Type B pancreatic cell (in vitro differentiated cells): ENCODE measurements at regions not wholly inside any gene's neighbourhood (a gene's known extent, or its start where the extent isn't known, plus 50 kb on each side); places are given as distances from the start of the nearest gene placed in this dataset.

Source experiments
- DNase-seq: peaks from one replicate; pipeline ENCODE4 v3.0.0; 2021; ENCODE audit warnings: mixed read lengths; ENCODE audit not compliant: unreplicated experiment; ENCODE audit errors: extremely low spot score
- H3K27ac Mint-ChIP-seq: 2 replicates; pipeline ENCODE4 v1.8.0; 2021; ENCODE audit warnings: mild to moderate bottlenecking, mixed read lengths
- H3K27me3 Mint-ChIP-seq: 2 replicates; pipeline ENCODE4 v1.8.0; 2021; ENCODE audit warnings: mixed read lengths
- H3K36me3 Mint-ChIP-seq: 2 replicates; pipeline ENCODE4 v1.8.0; 2021; ENCODE audit warnings: mixed read lengths
- H3K4me1 Mint-ChIP-seq: one replicate; pipeline ENCODE4 v1.8.0; 2021; ENCODE audit warnings: mixed read lengths; ENCODE audit not compliant: unreplicated experiment
- H3K4me3 Mint-ChIP-seq: 2 replicates; pipeline ENCODE4 v1.8.0; 2021; ENCODE audit warnings: mild to moderate bottlenecking, mixed read lengths
- H3K9me3 Mint-ChIP-seq: 2 replicates; pipeline ENCODE4 v1.8.0; 2021; ENCODE audit warnings: mixed read lengths
- TF ChIP-seq, protein P1 (sequence below): fragments of 200-600 bp; sonication (generic); conservative IDR thresholded peaks from 2 replicates; pipeline ENCODE4 v1.5.0; 2021; ENCODE audit warnings: antibody characterized with exemption, mild to moderate bottlenecking

DNA sequence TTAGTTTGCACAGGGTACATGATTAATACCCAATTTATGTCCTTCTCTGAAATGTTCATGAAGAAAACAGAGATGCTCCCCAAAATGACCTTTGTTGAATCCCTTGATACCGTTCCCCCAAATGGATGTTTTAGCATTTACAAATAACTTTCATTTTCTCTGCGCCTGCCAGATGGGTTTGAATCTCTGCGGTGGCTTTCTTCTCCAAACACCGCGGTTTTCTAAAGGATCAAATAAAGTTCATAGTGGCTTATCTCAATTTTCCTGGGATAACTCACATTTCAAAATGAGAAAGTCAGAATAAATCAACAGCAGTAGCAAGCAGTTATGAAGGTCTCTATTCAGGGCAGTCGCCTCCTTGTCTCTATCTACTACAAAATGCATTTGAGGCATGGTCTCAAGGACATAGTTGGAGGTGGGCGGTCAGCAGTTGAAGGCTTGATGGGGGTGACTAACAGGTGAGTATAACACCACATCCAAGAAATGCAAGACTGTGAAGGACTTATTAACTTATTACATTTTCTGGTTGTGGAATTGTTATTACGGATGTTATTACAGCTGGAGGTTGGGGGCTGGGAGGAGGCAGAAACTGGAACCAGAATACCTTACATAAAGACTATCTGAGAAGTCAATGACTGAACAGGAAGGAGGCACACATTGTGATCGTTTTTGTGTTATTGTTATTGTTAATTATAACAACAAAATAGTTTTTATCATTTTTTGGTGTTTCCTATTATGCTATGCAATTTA lies 1513.3 kb downstream of the FAM181B start:
- peaks cover 3% of the 10 kb centered on the region for H3K9me3 Mint-ChIP-seq
- no peaks in the 10 kb centered on the region for H3K27me3 Mint-ChIP-seq
- peaks cover 6% of the 10 kb centered on the region for H3K4me1 Mint-ChIP-seq
- H3K36me3 Mint-ChIP-seq: no peaks in the 10 kb centered on the region
- no peak overlapping the region for H3K4me3 Mint-ChIP-seq
- no peak overlapping the region for H3K27ac Mint-ChIP-seq
- TF ChIP-seq, protein P1, sequence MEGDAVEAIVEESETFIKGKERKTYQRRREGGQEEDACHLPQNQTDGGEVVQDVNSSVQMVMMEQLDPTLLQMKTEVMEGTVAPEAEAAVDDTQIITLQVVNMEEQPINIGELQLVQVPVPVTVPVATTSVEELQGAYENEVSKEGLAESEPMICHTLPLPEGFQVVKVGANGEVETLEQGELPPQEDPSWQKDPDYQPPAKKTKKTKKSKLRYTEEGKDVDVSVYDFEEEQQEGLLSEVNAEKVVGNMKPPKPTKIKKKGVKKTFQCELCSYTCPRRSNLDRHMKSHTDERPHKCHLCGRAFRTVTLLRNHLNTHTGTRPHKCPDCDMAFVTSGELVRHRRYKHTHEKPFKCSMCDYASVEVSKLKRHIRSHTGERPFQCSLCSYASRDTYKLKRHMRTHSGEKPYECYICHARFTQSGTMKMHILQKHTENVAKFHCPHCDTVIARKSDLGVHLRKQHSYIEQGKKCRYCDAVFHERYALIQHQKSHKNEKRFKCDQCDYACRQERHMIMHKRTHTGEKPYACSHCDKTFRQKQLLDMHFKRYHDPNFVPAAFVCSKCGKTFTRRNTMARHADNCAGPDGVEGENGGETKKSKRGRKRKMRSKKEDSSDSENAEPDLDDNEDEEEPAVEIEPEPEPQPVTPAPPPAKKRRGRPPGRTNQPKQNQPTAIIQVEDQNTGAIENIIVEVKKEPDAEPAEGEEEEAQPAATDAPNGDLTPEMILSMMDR: no peak
- no peak for DNase-seq

DNA sequence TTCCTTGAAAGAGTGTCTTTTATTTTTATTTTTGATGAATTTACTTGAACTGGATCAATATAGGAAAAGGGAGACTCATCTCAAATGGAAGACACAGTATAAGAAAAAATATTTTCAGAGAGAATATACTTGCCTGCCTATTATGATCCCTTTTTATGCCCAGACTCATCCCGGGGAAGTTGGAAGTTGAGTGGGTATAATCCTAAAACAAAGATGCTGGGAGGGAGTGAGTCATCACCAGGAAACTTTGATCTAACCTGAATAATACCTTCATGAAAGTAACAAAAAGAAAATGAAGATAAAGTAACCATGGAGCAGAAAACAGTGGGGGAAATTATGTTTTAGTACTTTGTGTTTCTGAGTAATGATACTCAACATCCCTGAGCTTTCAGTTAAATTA lies 1514.0 kb downstream of the FAM181B start:
- peaks cover 7% of the 10 kb centered on the region for H3K9me3 Mint-ChIP-seq
- TF ChIP-seq, protein P1: no peak

DNA sequence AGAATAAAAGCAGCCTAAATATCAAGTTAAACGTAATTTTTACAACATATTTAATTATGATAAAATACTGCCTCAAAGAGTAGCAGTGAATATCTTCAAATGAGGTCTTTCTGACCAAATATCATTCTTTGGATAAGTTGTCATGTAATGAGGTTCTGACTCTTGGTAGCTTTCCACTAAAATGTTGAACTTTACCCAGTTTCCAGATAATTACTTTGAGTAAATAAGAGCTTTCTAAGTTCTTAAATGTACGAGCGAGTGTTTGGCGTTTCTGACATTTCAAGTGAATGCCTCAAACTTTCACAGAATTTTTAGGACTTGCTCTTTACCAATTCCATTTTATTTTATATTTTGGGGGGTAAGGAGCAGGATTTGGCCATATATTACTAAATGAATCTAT lies 1515.2 kb downstream of the FAM181B start:
- Mint-ChIP-seq H3K27me3 (no peaks in the 10 kb centered on the region), H3K4me1 (peaks cover 6% of the 10 kb centered on the region), H3K9me3 (peaks cover 12% of the 10 kb centered on the region), H3K4me3 (no peak overlapping the region), H3K36me3 (peaks cover 4% of the 10 kb centered on the region), H3K27ac (no peak overlapping the region)
- DNase-seq: no peak
- TF ChIP-seq, protein P1: no peak

More for the DNA sequence above, 1514.0 kb downstream of the FAM181B start:
- peaks cover 1% of the 10 kb centered on the region for H3K36me3 Mint-ChIP-seq
- no peak for DNase-seq
- no peak overlapping the region for H3K4me3 Mint-ChIP-seq
- no peaks in the 10 kb centered on the region for H3K27me3 Mint-ChIP-seq
- no peak overlapping the region for H3K27ac Mint-ChIP-seq
- peaks cover 6% of the 10 kb centered on the region for H3K4me1 Mint-ChIP-seq

DNA sequence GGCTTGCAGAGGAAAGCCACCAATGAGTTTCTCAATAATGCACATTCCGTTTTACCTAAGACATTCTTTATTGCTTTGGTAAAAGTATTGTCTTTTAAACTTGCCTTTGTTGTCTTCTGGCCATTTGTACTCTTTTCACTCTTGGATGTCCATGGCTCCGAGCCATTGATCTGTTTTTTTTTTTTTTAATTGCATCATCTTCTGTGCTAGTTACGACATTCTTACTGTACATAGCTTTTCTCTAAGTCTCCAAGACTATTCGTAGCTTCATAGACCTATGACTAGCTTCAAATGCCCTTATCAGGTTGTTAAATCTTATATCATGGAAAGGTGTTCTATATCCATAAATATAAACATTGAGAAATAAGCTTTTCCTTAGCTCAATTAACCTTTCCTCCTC lies 1522.6 kb downstream of the FAM181B start:
- Mint-ChIP-seq H3K27me3 (no peaks in the 10 kb centered on the region), H3K4me3 (no peak overlapping the region)

DNA sequence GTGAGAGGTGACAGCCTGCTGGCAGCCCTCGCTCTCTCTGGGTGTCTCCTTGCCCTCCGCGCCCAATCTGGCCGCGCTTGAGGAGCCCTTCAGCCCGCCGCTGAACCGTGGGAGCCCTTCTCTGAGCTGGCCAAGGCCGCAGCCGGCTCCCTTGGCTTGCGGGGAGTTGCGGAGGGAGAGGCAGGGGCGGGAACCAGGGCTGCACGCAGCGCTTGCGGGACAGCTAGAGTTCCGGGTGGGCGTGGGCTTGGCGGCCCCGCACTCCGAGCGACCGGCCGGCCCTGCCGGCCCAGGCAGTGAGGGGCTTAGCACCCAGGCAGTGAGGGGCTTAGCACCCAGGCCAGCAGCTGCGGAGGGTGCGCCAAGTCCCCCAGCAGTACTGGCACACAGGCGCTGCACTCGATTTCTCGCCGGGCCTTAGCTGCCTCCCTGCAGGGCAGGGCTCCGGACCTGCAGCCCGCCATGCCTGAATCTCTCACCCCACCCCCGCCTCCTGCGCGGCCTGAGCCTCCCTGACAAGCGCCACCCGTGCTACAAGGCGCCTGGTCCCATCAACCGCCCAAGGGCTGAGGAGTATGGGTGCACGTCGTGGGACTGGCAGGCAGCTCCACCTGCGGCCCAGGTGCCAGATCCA lies 1526.1 kb downstream of the FAM181B start:
- Mint-ChIP-seq H3K9me3 (peaks cover 4% of the 10 kb centered on the region), H3K27me3 (no peaks in the 10 kb centered on the region), H3K27ac (no peak overlapping the region), H3K4me1 (no peaks in the 10 kb centered on the region), H3K36me3 (no peaks in the 10 kb centered on the region), H3K4me3 (no peak overlapping the region)
- TF ChIP-seq, protein P1: no peak
- no peak for DNase-seq

More for the DNA sequence above, 1522.6 kb downstream of the FAM181B start:
- H3K4me1 Mint-ChIP-seq: no peaks in the 10 kb centered on the region
- peaks cover 8% of the 10 kb centered on the region for H3K9me3 Mint-ChIP-seq
- H3K36me3 Mint-ChIP-seq: peaks cover 4% of the 10 kb centered on the region
- TF ChIP-seq, protein P1: no peak
- no peak for DNase-seq
- H3K27ac Mint-ChIP-seq: no peak overlapping the region
